ENCODE measurements at regions not wholly inside any gene's neighbourhood (a gene's known extent, or its start where the extent isn't known, plus 50 kb on each side); places are given as distances from the start of the nearest gene placed in this dataset.

DNA sequence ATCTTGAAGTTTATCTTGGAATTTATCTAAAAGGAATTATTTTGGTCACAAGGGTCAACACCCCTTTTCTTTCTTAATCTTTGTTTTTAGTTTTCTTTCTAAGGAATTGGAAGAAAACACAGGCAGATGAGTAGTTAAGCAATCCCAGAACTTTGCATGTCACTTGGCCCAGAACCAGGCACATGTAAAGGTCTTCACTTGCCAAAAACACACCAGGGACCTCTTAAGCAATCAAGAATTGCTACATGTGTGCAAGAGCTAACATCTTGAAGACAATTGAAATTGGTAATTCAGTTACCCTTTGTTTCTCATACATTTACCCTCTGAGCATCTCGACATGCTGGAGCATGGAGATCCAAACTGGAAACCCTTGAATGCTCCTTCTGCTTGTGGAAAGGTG, 114.2 kb downstream of the ZC3H11B start:
- TF ChIP-seq CTCF (IDR thresholded peaks at IDR 0.05; ENCODE audit: partially characterized antibody, unreplicated experiment), result no peak
- no peaks in the 10 kb centered on the region for H3K27me3 Mint-ChIP-seq (ENCODE audit: unreplicated experiment)
- no peak overlapping the region for H3K4me3 Mint-ChIP-seq (ENCODE audit: unreplicated experiment)
- no peaks in the 10 kb centered on the region for H3K4me1 Mint-ChIP-seq (ENCODE audit: low read depth, unreplicated experiment)
- no peak overlapping the region for H3K27ac Mint-ChIP-seq (ENCODE audit: unreplicated experiment)
- H3K36me3 Mint-ChIP-seq (ENCODE audit: unreplicated experiment), result no peaks in the 10 kb centered on the region
- DNase-seq, result no peak
- peaks cover 2% of the 10 kb centered on the region for H3K9me3 Mint-ChIP-seq (ENCODE audit: unreplicated experiment)

DNA sequence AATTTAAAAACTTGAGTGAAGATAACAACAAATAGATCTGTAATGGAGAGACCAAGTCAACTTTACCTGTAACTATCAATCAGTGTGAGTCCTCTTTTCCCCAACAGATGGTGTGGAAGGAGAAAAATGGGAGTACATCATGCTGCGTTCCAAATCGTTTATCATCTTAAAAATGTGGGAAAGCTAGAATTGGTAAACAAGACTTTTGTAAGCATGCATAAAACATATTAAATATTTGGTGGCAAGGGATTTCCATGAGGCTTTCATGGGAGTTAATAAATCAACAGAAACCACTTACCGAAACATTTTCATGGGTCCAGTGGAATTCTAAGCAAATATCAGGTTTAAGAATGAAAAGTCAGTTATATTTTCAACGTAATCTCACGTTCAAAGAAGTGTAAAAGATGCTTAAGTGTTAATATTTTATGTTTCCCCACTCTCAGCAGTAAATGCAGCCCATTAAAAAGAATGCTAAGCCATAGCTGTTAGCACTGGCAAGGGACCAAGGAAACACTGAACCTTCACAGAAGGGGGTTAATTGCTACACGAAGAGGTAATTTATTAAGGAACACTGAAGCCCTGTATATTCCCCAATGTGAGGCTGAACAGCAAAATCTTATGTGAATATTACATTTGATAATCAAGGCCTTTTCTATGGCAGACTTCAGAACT, 117.0 kb downstream of the ZC3H11B start:
- H3K9me3 Mint-ChIP-seq (ENCODE audit: unreplicated experiment), result peaks cover 2% of the 10 kb centered on the region
- H3K27ac Mint-ChIP-seq (ENCODE audit: unreplicated experiment), result no peak overlapping the region
- H3K4me1 Mint-ChIP-seq (ENCODE audit: low read depth, unreplicated experiment), result no peaks in the 10 kb centered on the region
- no peaks in the 10 kb centered on the region for H3K27me3 Mint-ChIP-seq (ENCODE audit: unreplicated experiment)
- no peak overlapping the region for H3K4me3 Mint-ChIP-seq (ENCODE audit: unreplicated experiment)
- TF ChIP-seq CTCF (IDR thresholded peaks at IDR 0.05; ENCODE audit: partially characterized antibody, unreplicated experiment), result no peak
- no peaks in the 10 kb centered on the region for H3K36me3 Mint-ChIP-seq (ENCODE audit: unreplicated experiment)
- no peak for DNase-seq

GRCh38 chr1:219492717-219493116, 120.2 kb downstream of the ZC3H11B start:
- DNase-seq, result no peak
- peaks cover 1% of the 10 kb centered on the region for H3K27me3 Mint-ChIP-seq (ENCODE audit: unreplicated experiment)
- no peaks in the 10 kb centered on the region for H3K4me1 Mint-ChIP-seq (ENCODE audit: low read depth, unreplicated experiment)
- no peaks in the 10 kb centered on the region for H3K9me3 Mint-ChIP-seq (ENCODE audit: unreplicated experiment)
- H3K4me3 Mint-ChIP-seq (ENCODE audit: unreplicated experiment), result no peak overlapping the region
- no peaks in the 10 kb centered on the region for H3K36me3 Mint-ChIP-seq (ENCODE audit: unreplicated experiment)
- H3K27ac Mint-ChIP-seq (ENCODE audit: unreplicated experiment), result no peak overlapping the region
- no peak for TF ChIP-seq CTCF (IDR thresholded peaks at IDR 0.05; ENCODE audit: partially characterized antibody, unreplicated experiment)

- peaks cover 1% of the 10 kb centered on the region for H3K27me3 Mint-ChIP-seq (ENCODE audit: unreplicated experiment)
- no peaks in the 10 kb centered on the region for H3K9me3 Mint-ChIP-seq (ENCODE audit: unreplicated experiment)
- H3K4me1 Mint-ChIP-seq (ENCODE audit: low read depth, unreplicated experiment), result no peaks in the 10 kb centered on the region
- DNase-seq, result no peak
- H3K27ac Mint-ChIP-seq (ENCODE audit: unreplicated experiment), result no peak overlapping the region
- no peak for TF ChIP-seq CTCF (IDR thresholded peaks at IDR 0.05; ENCODE audit: partially characterized antibody, unreplicated experiment)
- H3K4me3 Mint-ChIP-seq (ENCODE audit: unreplicated experiment), result no peak overlapping the region
- H3K36me3 Mint-ChIP-seq (ENCODE audit: unreplicated experiment), result no peaks in the 10 kb centered on the region
These were observed 122.3 kb downstream of the ZC3H11B start for GRCh38 chr1:219490566-219490965.

GRCh38 chr1:219489636-219490035, 123.3 kb downstream of the ZC3H11B start:
- Mint-ChIP-seq H3K36me3 (ENCODE audit: unreplicated experiment) (no peaks in the 10 kb centered on the region), H3K27me3 (ENCODE audit: unreplicated experiment) (peaks cover 1% of the 10 kb centered on the region), H3K4me1 (ENCODE audit: low read depth, unreplicated experiment) (no peaks in the 10 kb centered on the region), H3K27ac (ENCODE audit: unreplicated experiment) (no peak overlapping the region), H3K4me3 (ENCODE audit: unreplicated experiment) (no peak overlapping the region), H3K9me3 (ENCODE audit: unreplicated experiment) (no peaks in the 10 kb centered on the region)
- no peak for TF ChIP-seq CTCF (IDR thresholded peaks at IDR 0.05; ENCODE audit: partially characterized antibody, unreplicated experiment)
- no peak for DNase-seq

All from glutamatergic neuron (in vitro differentiated cells).